ENCODE measurements at regions not wholly inside any gene's neighbourhood (a gene's known extent, or its start where the extent isn't known, plus 50 kb on each side); places are given as distances from the start of the nearest gene placed in this dataset.

DNA sequence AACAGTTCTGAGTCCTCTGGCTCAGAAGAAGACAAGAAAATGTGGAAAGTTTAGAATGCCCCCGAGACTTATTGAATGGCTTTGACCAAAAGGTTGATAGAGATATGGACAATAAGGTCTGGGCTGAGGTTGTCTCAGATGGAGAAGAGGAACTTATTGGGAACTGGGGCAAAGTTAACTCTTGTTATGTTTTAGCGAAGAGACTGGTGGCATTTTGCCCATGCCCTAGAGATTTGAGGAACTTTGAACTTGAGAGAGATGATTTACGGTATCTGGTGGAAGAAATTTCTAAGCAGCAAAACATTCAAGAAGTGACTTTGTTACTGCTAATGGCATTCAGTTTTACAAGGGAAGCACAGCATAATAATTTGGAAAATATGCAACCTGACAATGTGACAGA is 1549.3 kb upstream of the ADGRL3 start:
- Histone ChIP-seq H3K27ac (ENCODE audit: low read depth, low read length) (no peak overlapping the region), H3K4me1 (ENCODE audit: insufficient read depth, low read length) (no peaks in the 10 kb centered on the region), H3K9ac (ENCODE audit: low read length) (no peak overlapping the region), H3K79me2 (ENCODE audit: insufficient read depth, low read length) (no peaks in the 10 kb centered on the region), H3K4me3 (ENCODE audit: insufficient read depth, low read depth, low read length) (no peak overlapping the region), H2AFZ (ENCODE audit: low read depth, low read length) (no peak overlapping the region), H3K9me3 (ENCODE audit: insufficient read depth, low read depth, low read length) (peaks cover 2% of the 10 kb centered on the region), H3K4me2 (ENCODE audit: low read length) (no peak overlapping the region), H3K27me3 (ENCODE audit: insufficient read depth, low read length) (no peaks in the 10 kb centered on the region), H3K36me3 (ENCODE audit: insufficient read depth, low read length) (no peaks in the 10 kb centered on the region), H4K20me1 (ENCODE audit: insufficient read depth, low read length) (no peaks in the 10 kb centered on the region)
- DNase-seq (ENCODE audit: low read depth) (no peak), FAIRE-seq (no peak)
- Mint-ChIP-seq H3K4me3 (ENCODE audit: unreplicated experiment) (no peak overlapping the region), H3K9me3 (ENCODE audit: unreplicated experiment) (peaks cover 2% of the 10 kb centered on the region), H3K27me3 (ENCODE audit: low read depth, unreplicated experiment) (no peaks in the 10 kb centered on the region), H3K4me1 (ENCODE audit: low read depth, unreplicated experiment) (no peaks in the 10 kb centered on the region), H3K27ac (ENCODE audit: unreplicated experiment) (no peak overlapping the region), H3K36me3 (ENCODE audit: low read depth, unreplicated experiment) (no peaks in the 10 kb centered on the region)
- TF ChIP-seq EZH2 (IDR thresholded peaks at IDR 0.05; ENCODE audit: insufficient read depth, low read length), result no peak
- TF ChIP-seq, protein P1, sequence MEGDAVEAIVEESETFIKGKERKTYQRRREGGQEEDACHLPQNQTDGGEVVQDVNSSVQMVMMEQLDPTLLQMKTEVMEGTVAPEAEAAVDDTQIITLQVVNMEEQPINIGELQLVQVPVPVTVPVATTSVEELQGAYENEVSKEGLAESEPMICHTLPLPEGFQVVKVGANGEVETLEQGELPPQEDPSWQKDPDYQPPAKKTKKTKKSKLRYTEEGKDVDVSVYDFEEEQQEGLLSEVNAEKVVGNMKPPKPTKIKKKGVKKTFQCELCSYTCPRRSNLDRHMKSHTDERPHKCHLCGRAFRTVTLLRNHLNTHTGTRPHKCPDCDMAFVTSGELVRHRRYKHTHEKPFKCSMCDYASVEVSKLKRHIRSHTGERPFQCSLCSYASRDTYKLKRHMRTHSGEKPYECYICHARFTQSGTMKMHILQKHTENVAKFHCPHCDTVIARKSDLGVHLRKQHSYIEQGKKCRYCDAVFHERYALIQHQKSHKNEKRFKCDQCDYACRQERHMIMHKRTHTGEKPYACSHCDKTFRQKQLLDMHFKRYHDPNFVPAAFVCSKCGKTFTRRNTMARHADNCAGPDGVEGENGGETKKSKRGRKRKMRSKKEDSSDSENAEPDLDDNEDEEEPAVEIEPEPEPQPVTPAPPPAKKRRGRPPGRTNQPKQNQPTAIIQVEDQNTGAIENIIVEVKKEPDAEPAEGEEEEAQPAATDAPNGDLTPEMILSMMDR (IDR thresholded peaks at IDR 0.05; ENCODE audit: insufficient read depth, low read depth, low read length), result no peak

DNA sequence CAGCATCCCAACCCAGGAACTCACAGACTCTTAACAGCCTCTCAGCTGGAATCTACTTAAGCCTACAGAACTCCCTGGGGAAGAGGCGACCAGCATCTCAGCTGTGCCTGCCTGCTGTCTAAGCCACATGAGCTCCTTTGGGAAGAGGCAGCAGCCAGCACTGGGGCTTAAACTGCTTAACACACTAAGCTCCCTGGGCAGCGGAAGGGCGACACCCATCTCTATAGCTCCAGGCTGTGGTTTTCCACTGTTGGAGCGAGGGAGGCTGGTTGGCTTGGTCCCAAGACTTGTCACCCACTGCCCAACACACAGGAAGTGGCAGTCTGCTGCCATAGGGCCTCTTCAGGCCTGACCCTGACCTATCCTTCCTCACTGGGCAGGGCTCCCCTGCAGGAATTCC is 1544.1 kb upstream of the ADGRL3 start:
- Histone ChIP-seq H3K27me3 (ENCODE audit: insufficient read depth, low read length) (no peaks in the 10 kb centered on the region), H3K79me2 (ENCODE audit: insufficient read depth, low read length) (no peaks in the 10 kb centered on the region), H3K9me3 (ENCODE audit: insufficient read depth, low read depth, low read length) (peaks cover 3% of the 10 kb centered on the region), H3K4me3 (ENCODE audit: insufficient read depth, low read depth, low read length) (no peak overlapping the region), H3K4me2 (ENCODE audit: low read length) (no peak overlapping the region), H4K20me1 (ENCODE audit: insufficient read depth, low read length) (no peaks in the 10 kb centered on the region), H3K9ac (ENCODE audit: low read length) (no peak overlapping the region), H3K27ac (ENCODE audit: low read depth, low read length) (no peak overlapping the region), H3K4me1 (ENCODE audit: insufficient read depth, low read length) (no peaks in the 10 kb centered on the region), H3K36me3 (ENCODE audit: insufficient read depth, low read length) (no peaks in the 10 kb centered on the region), H2AFZ (ENCODE audit: low read depth, low read length) (no peak overlapping the region)
- H3K27me3 Mint-ChIP-seq (ENCODE audit: low read depth, unreplicated experiment), result no peaks in the 10 kb centered on the region
- no peak for DNase-seq (ENCODE audit: low read depth)
- H3K36me3 Mint-ChIP-seq (ENCODE audit: low read depth, unreplicated experiment), result no peaks in the 10 kb centered on the region
- H3K27ac Mint-ChIP-seq (ENCODE audit: unreplicated experiment), result no peak overlapping the region
- H3K4me3 Mint-ChIP-seq (ENCODE audit: unreplicated experiment), result no peak overlapping the region
- peaks cover 12% of the 10 kb centered on the region for H3K9me3 Mint-ChIP-seq (ENCODE audit: unreplicated experiment)
- H3K4me1 Mint-ChIP-seq (ENCODE audit: low read depth, unreplicated experiment), result no peaks in the 10 kb centered on the region
- no peak for TF ChIP-seq EZH2 (IDR thresholded peaks at IDR 0.05; ENCODE audit: insufficient read depth, low read length)
- TF ChIP-seq, protein P1 (IDR thresholded peaks at IDR 0.05; ENCODE audit: insufficient read depth, low read depth, low read length), result no peak
- FAIRE-seq, result no peak

DNA sequence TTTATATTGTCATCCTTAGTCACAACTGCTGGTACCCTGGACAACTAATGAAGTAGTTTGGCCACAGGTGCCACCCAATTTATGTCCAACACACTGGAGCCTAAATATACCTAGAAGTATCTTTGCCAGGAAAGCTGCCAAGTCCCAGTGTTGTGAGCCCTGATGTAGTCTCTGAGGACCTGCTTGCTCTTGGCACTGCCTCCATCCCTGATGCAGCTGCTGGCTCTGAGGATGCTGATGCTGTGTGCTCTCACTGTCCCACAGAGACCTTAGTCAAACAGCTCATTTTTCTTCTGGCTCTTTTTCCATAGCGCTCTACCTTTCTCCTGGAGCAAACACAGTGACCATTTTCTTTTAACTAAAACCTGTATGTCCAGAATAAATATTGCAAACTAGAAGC is 1535.4 kb upstream of the ADGRL3 start:
- no peak for DNase-seq (ENCODE audit: low read depth)
- H3K9me3 Mint-ChIP-seq (ENCODE audit: unreplicated experiment), result no peaks in the 10 kb centered on the region
- H3K9me3 ChIP-seq (ENCODE audit: insufficient read depth, low read depth, low read length), result no peaks in the 10 kb centered on the region
- no peaks in the 10 kb centered on the region for H3K27me3 ChIP-seq (ENCODE audit: insufficient read depth, low read length)
- no peak overlapping the region for H3K27ac ChIP-seq (ENCODE audit: low read depth, low read length)
- H3K79me2 ChIP-seq (ENCODE audit: insufficient read depth, low read length), result no peaks in the 10 kb centered on the region
- H3K27me3 Mint-ChIP-seq (ENCODE audit: low read depth, unreplicated experiment), result no peaks in the 10 kb centered on the region
- H3K4me1 Mint-ChIP-seq (ENCODE audit: low read depth, unreplicated experiment), result no peaks in the 10 kb centered on the region
- H3K9ac ChIP-seq (ENCODE audit: low read length), result no peak overlapping the region
- H3K4me1 ChIP-seq (ENCODE audit: insufficient read depth, low read length), result no peaks in the 10 kb centered on the region
- TF ChIP-seq, protein P1 (IDR thresholded peaks at IDR 0.05; ENCODE audit: insufficient read depth, low read depth, low read length), result no peak
- no peak for TF ChIP-seq EZH2 (IDR thresholded peaks at IDR 0.05; ENCODE audit: insufficient read depth, low read length)
- no peak overlapping the region for H3K4me3 Mint-ChIP-seq (ENCODE audit: unreplicated experiment)
- H3K36me3 Mint-ChIP-seq (ENCODE audit: low read depth, unreplicated experiment), result no peaks in the 10 kb centered on the region
- no peak overlapping the region for H3K4me2 ChIP-seq (ENCODE audit: low read length)
- H3K36me3 ChIP-seq (ENCODE audit: insufficient read depth, low read length), result no peaks in the 10 kb centered on the region
- H3K4me3 ChIP-seq (ENCODE audit: insufficient read depth, low read depth, low read length), result no peak overlapping the region
- H4K20me1 ChIP-seq (ENCODE audit: insufficient read depth, low read length), result no peaks in the 10 kb centered on the region
- no peak overlapping the region for H2AFZ ChIP-seq (ENCODE audit: low read depth, low read length)
- H3K27ac Mint-ChIP-seq (ENCODE audit: unreplicated experiment), result no peak overlapping the region
- FAIRE-seq, result no peak

All from astrocyte (in vitro differentiated cells and primary cell).